SIG-M5 treated with dmso at 0.1 percent for 504 hours (cell line): ENCODE measurements at regions not wholly inside any gene's neighbourhood (a gene's known extent, or its start where the extent isn't known, plus 50 kb on each side); places are given as distances from the start of the nearest gene placed in this dataset.
"Not testable (repeated sequence)": the region's sequence is repeated elsewhere in the genome, so short reads cannot be mapped to it uniquely, and the experiment has no call there.

ENCODE experiments used
- DNase-seq: peaks from one replicate; lab custom pipeline; 2025; ENCODE audit not compliant: unreplicated experiment; lab: John Stamatoyannopoulos, UW

GRCh38 chr3:44117239-44117638 is 124.4 kb upstream of the TOPAZ1 start:
- DNase-seq, result no peak

GRCh38 chr3:44117736-44118135 is 124.0 kb upstream of the TOPAZ1 start:
- DNase-seq, result no peak

DNA sequence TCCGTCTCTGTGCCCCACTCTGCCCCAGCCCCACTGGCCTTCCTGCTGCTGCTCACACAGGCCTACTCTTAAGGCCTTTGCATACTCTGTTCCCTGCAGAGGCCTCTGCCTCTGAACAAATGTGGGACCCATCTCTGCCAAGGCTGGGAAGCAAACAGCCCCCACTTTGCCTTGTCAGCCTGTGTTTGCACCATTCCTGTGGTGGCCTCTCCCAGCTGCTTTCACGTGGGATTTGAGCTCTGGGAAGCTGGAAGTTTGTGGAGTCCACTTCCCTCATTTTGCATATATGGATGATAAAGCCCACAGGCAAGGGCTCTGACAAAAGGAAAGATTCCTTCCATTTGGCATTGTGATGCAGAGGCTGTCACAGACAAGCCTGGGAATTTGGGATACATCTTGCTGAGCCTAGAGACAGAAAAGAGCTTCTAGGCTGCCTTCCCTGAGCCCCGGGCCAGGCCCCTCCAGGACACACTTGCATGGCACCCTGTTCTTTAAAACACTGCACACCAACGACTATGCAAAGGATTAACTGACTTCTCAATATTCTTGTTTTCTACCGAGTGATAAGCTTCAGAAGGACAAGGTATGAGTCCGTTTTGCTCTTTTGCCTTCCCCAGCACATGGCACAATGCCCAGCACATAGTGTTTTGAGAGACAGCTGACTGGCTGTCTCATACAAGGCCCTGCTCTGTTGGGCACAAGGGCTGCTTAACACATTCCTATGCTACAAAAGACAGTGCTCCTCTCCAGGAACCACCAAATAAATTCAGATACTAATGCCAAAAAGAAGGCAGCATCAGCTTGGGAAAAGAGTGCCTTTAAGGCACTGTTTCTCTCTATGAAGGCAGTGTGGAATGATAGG is 120.7 kb upstream of the TOPAZ1 start:
- DNase-seq, result no peak

- no peak for DNase-seq
These were observed 116.4 kb upstream of the TOPAZ1 start for GRCh38 chr3:44125246-44125645.

DNA sequence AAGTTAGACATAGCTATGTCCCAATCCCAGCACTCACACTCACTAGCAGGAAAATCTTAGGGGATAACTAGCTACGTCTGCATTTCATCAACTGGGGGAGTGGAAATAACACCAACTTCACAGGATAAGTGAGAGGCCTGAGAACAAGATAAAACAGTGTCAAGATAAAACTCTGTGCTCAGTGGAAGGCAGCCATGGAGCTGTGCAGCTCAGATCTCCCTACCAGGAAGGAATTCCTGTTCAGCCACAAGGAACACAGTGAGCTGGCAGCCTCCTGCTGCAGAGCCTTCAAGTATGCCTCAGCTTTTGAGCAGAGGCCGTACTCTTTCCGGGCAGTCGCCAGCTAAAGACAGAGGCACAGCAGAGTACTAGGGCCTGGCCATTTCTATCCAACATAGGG is 115.8 kb upstream of the TOPAZ1 start:
- no peak for DNase-seq

- DNase-seq, result no peak
These were observed 113.5 kb upstream of the TOPAZ1 start for GRCh38 chr3:44128057-44128775.

- no peak for DNase-seq
These were observed 111.4 kb upstream of the TOPAZ1 start for GRCh38 chr3:44130249-44130648.

DNA sequence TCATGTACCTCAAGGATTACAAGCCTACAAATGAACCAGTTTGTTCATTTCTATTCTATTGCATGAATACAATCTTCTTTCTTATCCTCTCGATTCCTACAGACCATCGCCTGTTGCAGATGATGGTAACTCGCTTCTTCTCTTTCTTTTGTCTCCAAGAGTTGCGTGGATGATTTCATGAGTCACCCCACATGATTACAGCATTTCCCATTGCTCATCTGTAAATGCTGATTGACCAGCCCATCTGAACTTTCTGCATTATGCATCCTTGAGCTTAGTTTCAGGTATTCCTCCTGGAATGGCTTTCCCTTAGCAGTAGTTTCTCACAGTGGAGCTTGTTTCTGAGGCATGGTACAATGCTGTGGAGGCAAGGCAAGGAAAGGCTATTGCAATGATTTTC is 109.6 kb upstream of the TOPAZ1 start:
- no peak for DNase-seq

- no peak for DNase-seq
These were observed 109.1 kb upstream of the TOPAZ1 start for GRCh38 chr3:44132593-44132992.

DNA sequence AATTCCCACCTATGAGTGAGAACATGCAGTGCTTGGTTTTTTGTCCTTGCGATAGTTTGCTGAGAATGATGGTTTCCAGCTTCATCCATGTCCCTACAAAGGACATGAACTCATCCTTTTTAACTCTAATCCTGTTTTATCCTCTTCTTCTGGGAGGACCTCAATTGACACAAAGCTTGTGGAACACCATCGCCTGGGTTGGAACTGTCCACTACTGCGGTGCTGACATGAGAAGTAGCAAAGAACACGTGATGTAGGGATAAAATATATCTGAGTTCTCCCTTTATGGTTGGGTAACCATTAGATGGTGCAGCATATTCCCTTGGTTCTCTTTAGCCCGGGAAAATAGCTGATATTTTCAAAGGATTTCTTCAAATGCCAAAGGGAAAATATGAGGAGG is 105.3 kb upstream of the TOPAZ1 start:
- DNase-seq, result no peak

DNA sequence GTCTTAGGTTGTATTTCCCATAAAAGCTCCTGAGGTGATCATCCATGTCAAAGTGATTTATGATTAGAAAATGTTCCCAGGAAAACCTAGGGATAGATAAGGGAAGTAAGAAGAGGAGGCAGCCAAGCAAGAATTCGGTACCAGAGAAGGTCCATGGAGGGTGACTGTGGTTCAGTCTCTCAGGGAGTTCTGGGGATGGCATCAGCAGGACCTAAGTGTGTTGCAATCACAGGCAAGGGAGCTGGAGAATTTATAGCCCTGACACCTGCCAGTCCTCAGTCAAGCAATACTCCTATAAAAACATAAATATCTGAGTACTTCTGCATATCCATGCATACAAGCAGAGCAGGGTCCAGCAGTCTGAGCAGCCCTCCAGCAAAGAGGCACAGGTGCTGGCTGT is 95.6 kb upstream of the TOPAZ1 start:
- no peak for DNase-seq

GRCh38 chr3:44159696-44160300 is 81.9 kb upstream of the TOPAZ1 start:
- DNase-seq, result no peak

- no peak for DNase-seq
These were observed 80.9 kb upstream of the TOPAZ1 start for GRCh38 chr3:44160818-44161217.

GRCh38 chr3:44171891-44172290 is 69.8 kb upstream of the TOPAZ1 start:
- DNase-seq, result no peak

GRCh38 chr3:44172701-44173100 is 69.0 kb upstream of the TOPAZ1 start:
- DNase-seq, result not testable (repeated sequence)

GRCh38 chr3:44173263-44173662 is 68.4 kb upstream of the TOPAZ1 start:
- no peak for DNase-seq

GRCh38 chr3:44175070-44175469 is 66.6 kb upstream of the TOPAZ1 start:
- DNase-seq, result no peak

DNA sequence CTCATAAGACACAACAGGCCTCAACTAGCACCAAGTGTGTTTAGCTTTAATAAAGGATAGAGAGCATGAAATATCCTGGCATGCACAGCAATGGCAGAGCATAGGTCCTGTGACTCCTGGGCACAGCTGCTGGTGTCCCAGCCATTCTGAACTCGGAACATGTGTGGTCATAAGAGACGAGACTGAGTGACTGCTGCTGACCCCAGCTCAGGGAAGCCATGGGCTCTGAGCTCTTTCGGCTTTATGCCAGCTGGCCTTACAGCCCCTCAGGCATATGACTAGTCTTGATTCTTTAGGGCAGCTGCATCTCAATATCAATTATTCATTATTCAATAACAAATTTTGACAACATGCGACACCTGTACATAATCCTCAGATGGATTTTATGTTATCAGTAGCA is 62.4 kb upstream of the TOPAZ1 start:
- DNase-seq, result no peak

GRCh38 chr3:44184319-44184953 is 57.2 kb upstream of the TOPAZ1 start:
- no peak for DNase-seq

GRCh38 chr3:44185396-44185915 is 56.2 kb upstream of the TOPAZ1 start:
- DNase-seq, result no peak

DNA sequence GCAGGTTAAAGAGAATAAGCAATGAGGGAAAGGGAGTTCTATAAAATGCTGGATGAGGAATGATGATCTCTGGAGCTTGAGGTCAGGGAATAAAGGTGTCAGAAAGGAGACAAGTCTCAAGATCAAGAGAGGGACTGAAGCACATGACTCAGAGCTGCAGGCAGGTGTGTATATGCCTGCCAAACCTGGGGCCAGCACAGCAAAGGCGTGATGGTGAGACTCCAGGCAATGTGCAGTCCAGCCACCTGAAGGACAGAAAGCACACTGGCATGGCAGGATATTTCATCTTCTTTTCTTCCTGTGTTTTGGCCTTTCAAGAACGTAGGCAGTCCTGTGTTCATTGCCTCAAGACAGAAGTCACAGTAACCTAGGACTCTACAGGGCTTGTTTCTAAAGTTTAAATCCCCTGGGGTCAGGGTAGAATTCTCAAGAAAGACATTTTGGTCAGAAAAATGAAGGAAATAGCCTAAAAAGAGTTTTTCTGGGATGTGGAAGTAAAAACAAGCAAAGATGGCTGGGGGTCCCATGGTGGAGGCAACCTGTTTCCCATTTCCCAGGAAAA is 55.5 kb upstream of the TOPAZ1 start:
- DNase-seq, result no peak
